ENCODE measurements at regions not wholly inside any gene's neighbourhood (a gene's known extent, or its start where the extent isn't known, plus 50 kb on each side); places are given as distances from the start of the nearest gene placed in this dataset.

DNA sequence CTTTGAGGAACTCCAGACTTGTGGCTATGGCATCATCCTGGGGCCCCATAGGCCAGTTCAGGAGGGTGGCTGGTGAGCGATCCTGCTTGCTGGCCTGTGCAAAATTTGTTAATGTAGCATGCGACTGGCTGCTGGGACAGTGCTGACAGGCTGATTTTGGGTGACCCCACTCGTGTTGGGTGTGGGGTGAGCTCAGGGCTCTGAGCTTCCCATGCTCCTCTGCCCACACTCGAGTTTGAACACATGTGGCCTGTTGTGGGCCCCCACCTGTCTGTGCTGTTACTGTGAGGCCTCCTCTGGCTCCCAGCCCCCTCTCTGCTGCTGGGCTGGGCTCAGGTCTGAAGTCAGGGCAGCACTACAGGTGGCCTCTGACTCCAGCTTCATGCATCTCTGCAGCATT lies 64.4 kb upstream of the MYEOV start:
- TF ChIP-seq, protein P1, sequence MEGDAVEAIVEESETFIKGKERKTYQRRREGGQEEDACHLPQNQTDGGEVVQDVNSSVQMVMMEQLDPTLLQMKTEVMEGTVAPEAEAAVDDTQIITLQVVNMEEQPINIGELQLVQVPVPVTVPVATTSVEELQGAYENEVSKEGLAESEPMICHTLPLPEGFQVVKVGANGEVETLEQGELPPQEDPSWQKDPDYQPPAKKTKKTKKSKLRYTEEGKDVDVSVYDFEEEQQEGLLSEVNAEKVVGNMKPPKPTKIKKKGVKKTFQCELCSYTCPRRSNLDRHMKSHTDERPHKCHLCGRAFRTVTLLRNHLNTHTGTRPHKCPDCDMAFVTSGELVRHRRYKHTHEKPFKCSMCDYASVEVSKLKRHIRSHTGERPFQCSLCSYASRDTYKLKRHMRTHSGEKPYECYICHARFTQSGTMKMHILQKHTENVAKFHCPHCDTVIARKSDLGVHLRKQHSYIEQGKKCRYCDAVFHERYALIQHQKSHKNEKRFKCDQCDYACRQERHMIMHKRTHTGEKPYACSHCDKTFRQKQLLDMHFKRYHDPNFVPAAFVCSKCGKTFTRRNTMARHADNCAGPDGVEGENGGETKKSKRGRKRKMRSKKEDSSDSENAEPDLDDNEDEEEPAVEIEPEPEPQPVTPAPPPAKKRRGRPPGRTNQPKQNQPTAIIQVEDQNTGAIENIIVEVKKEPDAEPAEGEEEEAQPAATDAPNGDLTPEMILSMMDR (conservative IDR thresholded peaks at IDR 0.05; ENCODE audit: low read depth in 2 of 2) = no peak
- TF ChIP-seq EZH2 (IDR thresholded peaks at IDR 0.05; ENCODE audit: low read depth, unreplicated experiment) (no peak), POLR2AphosphoS5 (IDR thresholded peaks at IDR 0.05; ENCODE audit: low read depth) (no peak), EZH2phosphoT487 (IDR thresholded peaks at IDR 0.05; ENCODE audit: unreplicated experiment) (no peak), CREB1 (CRISPR knock-in tag; IDR thresholded peaks at IDR 0.05; ENCODE audit: low read depth) (no peak), JUNB (IDR thresholded peaks at IDR 0.05; ENCODE audit: unreplicated experiment) (no peak), ZNF114 (CRISPR knock-in tag; IDR thresholded peaks at IDR 0.05) (no peak), STAT1 (IDR thresholded peaks at IDR 0.05; ENCODE audit: unreplicated experiment) (no peak), ZNF331 (CRISPR knock-in tag; IDR thresholded peaks at IDR 0.05; ENCODE audit: low read depth) (no peak), NANOG (IDR thresholded peaks at IDR 0.05; ENCODE audit: borderline replicate concordance) (no peak)
- TF ChIP-seq, protein P2, sequence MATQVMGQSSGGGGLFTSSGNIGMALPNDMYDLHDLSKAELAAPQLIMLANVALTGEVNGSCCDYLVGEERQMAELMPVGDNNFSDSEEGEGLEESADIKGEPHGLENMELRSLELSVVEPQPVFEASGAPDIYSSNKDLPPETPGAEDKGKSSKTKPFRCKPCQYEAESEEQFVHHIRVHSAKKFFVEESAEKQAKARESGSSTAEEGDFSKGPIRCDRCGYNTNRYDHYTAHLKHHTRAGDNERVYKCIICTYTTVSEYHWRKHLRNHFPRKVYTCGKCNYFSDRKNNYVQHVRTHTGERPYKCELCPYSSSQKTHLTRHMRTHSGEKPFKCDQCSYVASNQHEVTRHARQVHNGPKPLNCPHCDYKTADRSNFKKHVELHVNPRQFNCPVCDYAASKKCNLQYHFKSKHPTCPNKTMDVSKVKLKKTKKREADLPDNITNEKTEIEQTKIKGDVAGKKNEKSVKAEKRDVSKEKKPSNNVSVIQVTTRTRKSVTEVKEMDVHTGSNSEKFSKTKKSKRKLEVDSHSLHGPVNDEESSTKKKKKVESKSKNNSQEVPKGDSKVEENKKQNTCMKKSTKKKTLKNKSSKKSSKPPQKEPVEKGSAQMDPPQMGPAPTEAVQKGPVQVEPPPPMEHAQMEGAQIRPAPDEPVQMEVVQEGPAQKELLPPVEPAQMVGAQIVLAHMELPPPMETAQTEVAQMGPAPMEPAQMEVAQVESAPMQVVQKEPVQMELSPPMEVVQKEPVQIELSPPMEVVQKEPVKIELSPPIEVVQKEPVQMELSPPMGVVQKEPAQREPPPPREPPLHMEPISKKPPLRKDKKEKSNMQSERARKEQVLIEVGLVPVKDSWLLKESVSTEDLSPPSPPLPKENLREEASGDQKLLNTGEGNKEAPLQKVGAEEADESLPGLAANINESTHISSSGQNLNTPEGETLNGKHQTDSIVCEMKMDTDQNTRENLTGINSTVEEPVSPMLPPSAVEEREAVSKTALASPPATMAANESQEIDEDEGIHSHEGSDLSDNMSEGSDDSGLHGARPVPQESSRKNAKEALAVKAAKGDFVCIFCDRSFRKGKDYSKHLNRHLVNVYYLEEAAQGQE (IDR thresholded peaks at IDR 0.05; ENCODE audit: unreplicated experiment) = no peak
- TF ChIP-seq, protein P3, sequence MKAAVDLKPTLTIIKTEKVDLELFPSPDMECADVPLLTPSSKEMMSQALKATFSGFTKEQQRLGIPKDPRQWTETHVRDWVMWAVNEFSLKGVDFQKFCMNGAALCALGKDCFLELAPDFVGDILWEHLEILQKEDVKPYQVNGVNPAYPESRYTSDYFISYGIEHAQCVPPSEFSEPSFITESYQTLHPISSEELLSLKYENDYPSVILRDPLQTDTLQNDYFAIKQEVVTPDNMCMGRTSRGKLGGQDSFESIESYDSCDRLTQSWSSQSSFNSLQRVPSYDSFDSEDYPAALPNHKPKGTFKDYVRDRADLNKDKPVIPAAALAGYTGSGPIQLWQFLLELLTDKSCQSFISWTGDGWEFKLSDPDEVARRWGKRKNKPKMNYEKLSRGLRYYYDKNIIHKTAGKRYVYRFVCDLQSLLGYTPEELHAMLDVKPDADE (IDR thresholded peaks at IDR 0.05) = no peak

All from GM23338 (cell line).